ENCODE measurements at regions not wholly inside any gene's neighbourhood (a gene's known extent, or its start where the extent isn't known, plus 50 kb on each side); places are given as distances from the start of the nearest gene placed in this dataset.

DNA sequence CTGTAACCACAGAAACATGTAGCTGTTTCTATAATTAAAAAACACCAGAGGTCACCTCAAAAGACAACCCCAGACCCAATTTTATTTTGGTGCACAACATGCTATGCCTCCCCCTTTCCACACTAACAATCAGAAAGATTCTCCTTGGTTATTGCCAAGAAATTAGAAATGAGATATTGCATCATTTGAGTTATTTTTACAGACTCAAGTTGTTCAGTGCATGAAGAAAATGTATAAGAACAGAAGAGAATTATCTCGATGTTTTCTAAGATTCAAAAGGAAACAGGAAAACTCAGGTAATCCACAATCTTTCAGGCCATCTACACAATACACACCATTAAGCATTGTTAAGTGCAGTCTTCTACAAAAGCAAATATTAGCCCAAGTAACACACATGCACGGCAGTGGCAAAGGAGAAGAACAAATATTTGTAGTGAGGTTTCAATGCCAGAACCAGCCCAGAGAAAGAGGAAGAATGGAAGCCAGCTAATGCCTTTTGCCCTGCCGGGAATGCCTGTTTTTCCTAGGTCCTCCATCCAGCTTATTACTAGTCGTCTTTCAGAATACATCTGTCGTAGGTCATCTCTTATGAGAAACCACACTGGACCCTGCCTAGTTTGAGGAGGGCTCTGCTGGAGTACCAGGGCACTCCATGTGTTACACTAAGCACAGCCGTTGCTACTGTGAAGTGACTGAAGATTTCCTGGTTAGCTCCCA lies 67.6 kb upstream of the C1GALT1 start:
- DNase-seq (ENCODE audit: low read depth), result no peak
- no peak overlapping the region for H3K4me3 ChIP-seq (ENCODE audit: low read depth, low read length)
- TF ChIP-seq, protein P1, sequence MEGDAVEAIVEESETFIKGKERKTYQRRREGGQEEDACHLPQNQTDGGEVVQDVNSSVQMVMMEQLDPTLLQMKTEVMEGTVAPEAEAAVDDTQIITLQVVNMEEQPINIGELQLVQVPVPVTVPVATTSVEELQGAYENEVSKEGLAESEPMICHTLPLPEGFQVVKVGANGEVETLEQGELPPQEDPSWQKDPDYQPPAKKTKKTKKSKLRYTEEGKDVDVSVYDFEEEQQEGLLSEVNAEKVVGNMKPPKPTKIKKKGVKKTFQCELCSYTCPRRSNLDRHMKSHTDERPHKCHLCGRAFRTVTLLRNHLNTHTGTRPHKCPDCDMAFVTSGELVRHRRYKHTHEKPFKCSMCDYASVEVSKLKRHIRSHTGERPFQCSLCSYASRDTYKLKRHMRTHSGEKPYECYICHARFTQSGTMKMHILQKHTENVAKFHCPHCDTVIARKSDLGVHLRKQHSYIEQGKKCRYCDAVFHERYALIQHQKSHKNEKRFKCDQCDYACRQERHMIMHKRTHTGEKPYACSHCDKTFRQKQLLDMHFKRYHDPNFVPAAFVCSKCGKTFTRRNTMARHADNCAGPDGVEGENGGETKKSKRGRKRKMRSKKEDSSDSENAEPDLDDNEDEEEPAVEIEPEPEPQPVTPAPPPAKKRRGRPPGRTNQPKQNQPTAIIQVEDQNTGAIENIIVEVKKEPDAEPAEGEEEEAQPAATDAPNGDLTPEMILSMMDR (IDR thresholded peaks at IDR 0.05; ENCODE audit: insufficient read depth, low read length), result no peak

- DNase-seq (ENCODE audit: low read depth), result no peak
- no peak overlapping the region for H3K4me3 ChIP-seq (ENCODE audit: low read depth, low read length)
- TF ChIP-seq, protein P1 (IDR thresholded peaks at IDR 0.05; ENCODE audit: insufficient read depth, low read length), result no peak
These were observed 64.3 kb upstream of the C1GALT1 start for GRCh38 chr7:7117935-7118586.

DNA sequence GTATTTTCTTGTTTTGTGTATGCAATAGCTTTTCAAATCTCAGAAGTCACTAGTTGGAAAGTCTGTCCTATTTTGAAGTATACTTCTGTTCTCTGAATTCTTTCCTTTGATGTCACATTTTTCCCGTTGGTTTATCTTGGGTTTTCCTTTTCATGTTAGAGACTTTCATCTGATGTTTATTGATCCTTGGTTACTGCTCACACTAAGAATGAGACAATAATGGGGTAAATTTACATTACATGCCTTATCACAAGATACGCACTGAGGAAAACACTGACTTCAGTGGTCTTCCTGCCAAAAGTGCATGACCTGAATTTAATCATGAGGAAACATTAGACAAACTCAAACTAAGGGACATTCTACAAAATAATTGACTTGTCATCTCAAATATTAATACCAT lies 63.5 kb upstream of the C1GALT1 start:
- DNase-seq (ENCODE audit: low read depth), result no peak
- no peak overlapping the region for H3K4me3 ChIP-seq (ENCODE audit: low read depth, low read length)
- TF ChIP-seq, protein P1 (IDR thresholded peaks at IDR 0.05; ENCODE audit: insufficient read depth, low read length), result no peak

DNA sequence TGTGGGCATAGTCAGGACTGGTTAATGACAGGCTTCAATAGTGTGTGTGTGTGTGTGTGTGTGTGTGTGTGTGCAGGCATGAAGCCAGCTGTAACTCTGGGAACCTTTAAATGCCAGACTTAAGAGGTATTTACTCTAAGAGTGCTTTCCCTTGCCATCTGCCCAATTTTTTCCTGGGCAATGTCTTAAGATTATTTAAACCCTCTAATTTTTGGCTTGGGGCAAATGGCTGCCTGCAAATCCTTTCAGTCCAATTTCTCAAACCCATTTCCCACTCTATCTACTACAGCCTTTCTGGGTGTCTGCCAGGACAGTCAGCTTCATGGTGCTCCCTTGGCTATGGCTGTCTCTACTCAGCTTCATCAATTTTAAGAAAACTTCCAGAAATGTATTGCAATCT lies 62.6 kb upstream of the C1GALT1 start:
- H3K4me3 ChIP-seq (ENCODE audit: low read depth, low read length), result no peak overlapping the region
- TF ChIP-seq, protein P1 (IDR thresholded peaks at IDR 0.05; ENCODE audit: insufficient read depth, low read length), result no peak
- DNase-seq (ENCODE audit: low read depth), result no peak

- H3K4me3 ChIP-seq (ENCODE audit: low read depth, low read length), result no peak overlapping the region
- TF ChIP-seq, protein P1 (IDR thresholded peaks at IDR 0.05; ENCODE audit: insufficient read depth, low read length), result no peak
- DNase-seq (ENCODE audit: low read depth), result peak; percentile 79
These were observed 60.3 kb upstream of the C1GALT1 start for GRCh38 chr7:7122033-7122478.

- no peak overlapping the region for H3K4me3 ChIP-seq (ENCODE audit: low read depth, low read length)
- peak; percentile 100 for DNase-seq (ENCODE audit: low read depth)
- TF ChIP-seq, protein P1 (IDR thresholded peaks at IDR 0.05; ENCODE audit: insufficient read depth, low read length), result no peak
These were observed 59.6 kb upstream of the C1GALT1 start for GRCh38 chr7:7122701-7123281.

All from fibroblast of the aortic adventitia (primary cell).